ENCODE measurements at regions not wholly inside any gene's neighbourhood (a gene's known extent, or its start where the extent isn't known, plus 50 kb on each side); places are given as distances from the start of the nearest gene placed in this dataset.
A peak's percentile ranks its signal among the peaks of the same experiment; 100 is the strongest.

GRCh38 chr2:111698089-111698488 lies 185.9 kb downstream of the ANAPC1 start:
- no peaks in the 10 kb centered on the region for H3K27me3 ChIP-seq (replicated peaks; ENCODE audit: insufficient read depth)
- in situ Hi-C loops (cut with MboI): loop anchor here (25.0 kb wide), 1 partner anchor 586 kb away; the partner anchor contains the start of gene BCL2L11
- peaks cover 21% of the 10 kb centered on the region for H3K4me1 ChIP-seq (ENCODE audit: insufficient read depth)
- no peaks in the 10 kb centered on the region for H4K20me1 ChIP-seq (ENCODE audit: insufficient read depth)
- no peak overlapping the region for H3K27ac ChIP-seq
- no peaks in the 10 kb centered on the region; the same call in 1 of the 2 replicates for H3K9me2 ChIP-seq (ENCODE audit: insufficient read depth)
- H2AFZ ChIP-seq: no peak overlapping the region
- no peaks in the 10 kb centered on the region for H3K9me3 ChIP-seq (ENCODE audit: low read depth)
- H3K4me2 ChIP-seq (ENCODE audit: unreplicated experiment): no peak overlapping the region
- no peaks in the 10 kb centered on the region for H3K79me2 ChIP-seq (ENCODE audit: insufficient read depth)
- DNase-seq: no peak
- TF ChIP-seq EZH2phosphoT487 (IDR thresholded peaks at IDR 0.05; ENCODE audit: insufficient read depth, low read depth) (no peak), EZH2 (IDR thresholded peaks at IDR 0.05; ENCODE audit: insufficient read depth, poor library complexity, severe bottlenecking) (no peak)
- WGBS, 2 experiments (ENCODE audit: low coverage in 1 of 2, low lambda C conversion rate in 2 of 2, missing lambda C conversion rate in 2 of 2): 93 to 94% methylated on average over 4 of the region's 4 CpGs
- no peak overlapping the region for H3K4me3 ChIP-seq
- H3F3A ChIP-seq (ENCODE audit: insufficient read depth): peaks cover 16% of the 10 kb centered on the region; the same call in 1 of the 2 replicates
- H3K36me3 ChIP-seq (ENCODE audit: low read depth): no peaks in the 10 kb centered on the region
- H3K9ac ChIP-seq: no peak overlapping the region

GRCh38 chr2:111698743-111699554 lies 185.0 kb downstream of the ANAPC1 start:
- H3F3A ChIP-seq (ENCODE audit: insufficient read depth): peaks cover 16% of the 10 kb centered on the region; the same call in 1 of the 2 replicates
- H3K27ac ChIP-seq: peak overlapping the region; percentile 49
- in situ Hi-C loops (cut with MboI): loop anchor here (25.0 kb wide), 1 partner anchor 587 kb away; the partner anchor contains the start of gene BCL2L11
- peak overlapping the region; percentile 69 for H3K4me2 ChIP-seq (ENCODE audit: unreplicated experiment)
- H3K9me2 ChIP-seq (ENCODE audit: insufficient read depth): no peaks in the 10 kb centered on the region
- peak overlapping the region; percentile 14; the same call in 1 of the 2 replicates for H3K9ac ChIP-seq
- peak overlapping the region; percentile 41 for H3K4me3 ChIP-seq
- H3K27me3 ChIP-seq (replicated peaks; ENCODE audit: insufficient read depth): no peaks in the 10 kb centered on the region
- TF ChIP-seq EZH2phosphoT487 (IDR thresholded peaks at IDR 0.05; ENCODE audit: insufficient read depth, low read depth): no peak
- TF ChIP-seq EZH2 (IDR thresholded peaks at IDR 0.05; ENCODE audit: insufficient read depth, poor library complexity, severe bottlenecking): no peak
- H3K4me1 ChIP-seq (ENCODE audit: insufficient read depth): peaks cover 23% of the 10 kb centered on the region
- H3K9me3 ChIP-seq (ENCODE audit: low read depth): no peaks in the 10 kb centered on the region
- no peaks in the 10 kb centered on the region for H3K79me2 ChIP-seq (ENCODE audit: insufficient read depth)
- WGBS, 2 experiments (ENCODE audit: low coverage in 1 of 2, low lambda C conversion rate in 2 of 2, missing lambda C conversion rate in 2 of 2): 7 to 8% methylated on average over 13 of the region's 13 CpGs
- H3K36me3 ChIP-seq (ENCODE audit: low read depth): no peaks in the 10 kb centered on the region
- peak; percentile 97 for DNase-seq
- no peaks in the 10 kb centered on the region for H4K20me1 ChIP-seq (ENCODE audit: insufficient read depth)
- H2AFZ ChIP-seq: peak overlapping the region; percentile 53

- no peaks in the 10 kb centered on the region for H4K20me1 ChIP-seq (ENCODE audit: insufficient read depth)
- in situ Hi-C loops (cut with MboI): loop anchor here (25.0 kb wide), 1 partner anchor 889 kb away; no protein-coding TSS in a partner anchor
- no peaks in the 10 kb centered on the region for H3K9me3 ChIP-seq (ENCODE audit: low read depth)
- H3K4me3 ChIP-seq: no peak overlapping the region
- no peaks in the 10 kb centered on the region for H3K36me3 ChIP-seq (ENCODE audit: low read depth)
- peaks cover 38% of the 10 kb centered on the region for H3K4me1 ChIP-seq (ENCODE audit: insufficient read depth)
- no peaks in the 10 kb centered on the region for H3K79me2 ChIP-seq (ENCODE audit: insufficient read depth)
- no peak overlapping the region for H3K9ac ChIP-seq
- WGBS, 2 experiments (ENCODE audit: low coverage in 1 of 2, low lambda C conversion rate in 2 of 2, missing lambda C conversion rate in 2 of 2): 92 to 93% methylated on average over 4 of the region's 4 CpGs
- H3K27ac ChIP-seq: no peak overlapping the region
- H3F3A ChIP-seq (ENCODE audit: insufficient read depth): peaks cover 6% of the 10 kb centered on the region; the same call in 1 of the 2 replicates
- H2AFZ ChIP-seq: no peak overlapping the region
- no peak for DNase-seq
- TF ChIP-seq EZH2phosphoT487 (IDR thresholded peaks at IDR 0.05; ENCODE audit: insufficient read depth, low read depth) (no peak), EZH2 (IDR thresholded peaks at IDR 0.05; ENCODE audit: insufficient read depth, poor library complexity, severe bottlenecking) (no peak)
- H3K9me2 ChIP-seq (ENCODE audit: insufficient read depth): no peaks in the 10 kb centered on the region
- H3K4me2 ChIP-seq (ENCODE audit: unreplicated experiment): no peak overlapping the region
- no peaks in the 10 kb centered on the region for H3K27me3 ChIP-seq (replicated peaks; ENCODE audit: insufficient read depth)
Measured at GRCh38 chr2:111701266-111701665, 182.7 kb downstream of the ANAPC1 start.

GRCh38 chr2:111701798-111702118 lies 182.2 kb downstream of the ANAPC1 start:
- in situ Hi-C loops (cut with MboI): loop anchor here (25.0 kb wide), 1 partner anchor 889 kb away; no protein-coding TSS in a partner anchor
- no peak overlapping the region for H3K9ac ChIP-seq
- H3K9me2 ChIP-seq (ENCODE audit: insufficient read depth): no peaks in the 10 kb centered on the region
- peaks cover 38% of the 10 kb centered on the region for H3K4me1 ChIP-seq (ENCODE audit: insufficient read depth)
- H3K36me3 ChIP-seq (ENCODE audit: low read depth): no peaks in the 10 kb centered on the region
- H3K4me3 ChIP-seq: no peak overlapping the region
- H3F3A ChIP-seq (ENCODE audit: insufficient read depth): peaks cover 6% of the 10 kb centered on the region; the same call in 1 of the 2 replicates
- H3K27ac ChIP-seq: no peak overlapping the region
- no peaks in the 10 kb centered on the region for H4K20me1 ChIP-seq (ENCODE audit: insufficient read depth)
- TF ChIP-seq EZH2phosphoT487 (IDR thresholded peaks at IDR 0.05; ENCODE audit: insufficient read depth, low read depth): no peak
- no peak for TF ChIP-seq EZH2 (IDR thresholded peaks at IDR 0.05; ENCODE audit: insufficient read depth, poor library complexity, severe bottlenecking)
- 84 to 86% methylated on average over 8 of the region's 8 CpGs for WGBS, 2 experiments (ENCODE audit: low coverage in 1 of 2, low lambda C conversion rate in 2 of 2, missing lambda C conversion rate in 2 of 2)
- DNase-seq: no peak
- H3K4me2 ChIP-seq (ENCODE audit: unreplicated experiment): no peak overlapping the region
- no peaks in the 10 kb centered on the region for H3K79me2 ChIP-seq (ENCODE audit: insufficient read depth)
- no peaks in the 10 kb centered on the region; the same call in 1 of the 2 replicates for H3K27me3 ChIP-seq (replicated peaks; ENCODE audit: insufficient read depth)
- H3K9me3 ChIP-seq (ENCODE audit: low read depth): no peaks in the 10 kb centered on the region
- no peak overlapping the region for H2AFZ ChIP-seq

Measured in GM23248 (cell line).